ENCODE measurements at regions not wholly inside any gene's neighbourhood (a gene's known extent, or its start where the extent isn't known, plus 50 kb on each side); places are given as distances from the start of the nearest gene placed in this dataset.

DNA sequence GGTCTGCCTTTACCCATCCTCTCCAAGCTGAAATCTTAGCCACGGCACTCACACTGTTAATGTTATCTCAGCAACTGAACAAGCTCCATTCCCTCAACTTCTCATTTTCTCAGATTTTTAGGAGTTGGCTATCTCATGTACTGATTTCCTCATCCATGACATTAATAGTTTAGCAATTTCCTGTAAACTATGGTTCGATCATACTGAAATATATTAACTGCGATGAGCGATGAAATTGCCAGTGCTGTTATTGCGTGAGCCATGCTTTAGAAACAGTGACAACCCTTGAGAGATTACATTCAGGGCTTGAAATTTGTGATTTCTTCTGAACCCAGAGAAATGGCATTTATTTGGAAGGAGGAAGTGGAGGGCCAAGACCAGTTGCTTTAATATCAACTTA lies 223.7 kb downstream of the GPAT3 start:
- no peaks in the 10 kb centered on the region for H3K9me3 Mint-ChIP-seq
- no peak for DNase-seq (ENCODE audit: low spot score)
- H3K4me1 ChIP-seq (ENCODE audit: insufficient read depth) = 0 out of 2 replicates have a peak, but pooled peaks cover 5% of the 10 kb centered on the region
- H3K36me3 Mint-ChIP-seq (ENCODE audit: low read depth) = no peaks in the 10 kb centered on the region
- H3F3A ChIP-seq (replicated peaks; ENCODE audit: low read depth) = no peaks in the 10 kb centered on the region
- H3K4me1 Mint-ChIP-seq = peaks cover 5% of the 10 kb centered on the region; the same call in 2 of the 3 replicates
- no peaks in the 10 kb centered on the region for H3K27me3 Mint-ChIP-seq (ENCODE audit: insufficient read depth, low read depth, poor library complexity)
- H3K36me3 ChIP-seq (ENCODE audit: insufficient read depth) = no peaks in the 10 kb centered on the region
- no peak overlapping the region for H3K27ac ChIP-seq (ENCODE audit: low read depth)
- no peak overlapping the region for H3K4me2 ChIP-seq
- no peak overlapping the region for H3K4me3 ChIP-seq
- no peak overlapping the region for H2AFZ ChIP-seq
- no peak overlapping the region for H3K4me3 Mint-ChIP-seq
- H3K9me2 ChIP-seq (ENCODE audit: insufficient read depth) = peaks cover 11% of the 10 kb centered on the region; the same call in 1 of the 2 replicates
- H3K79me2 ChIP-seq (replicated peaks; ENCODE audit: insufficient read depth) = no peaks in the 10 kb centered on the region
- ATAC-seq = no peak
- no peak for TF ChIP-seq JUNB (IDR thresholded peaks at IDR 0.05; ENCODE audit: unreplicated experiment)
- no peak for TF ChIP-seq STAT1 (IDR thresholded peaks at IDR 0.05; ENCODE audit: unreplicated experiment)
- TF ChIP-seq, protein P1, sequence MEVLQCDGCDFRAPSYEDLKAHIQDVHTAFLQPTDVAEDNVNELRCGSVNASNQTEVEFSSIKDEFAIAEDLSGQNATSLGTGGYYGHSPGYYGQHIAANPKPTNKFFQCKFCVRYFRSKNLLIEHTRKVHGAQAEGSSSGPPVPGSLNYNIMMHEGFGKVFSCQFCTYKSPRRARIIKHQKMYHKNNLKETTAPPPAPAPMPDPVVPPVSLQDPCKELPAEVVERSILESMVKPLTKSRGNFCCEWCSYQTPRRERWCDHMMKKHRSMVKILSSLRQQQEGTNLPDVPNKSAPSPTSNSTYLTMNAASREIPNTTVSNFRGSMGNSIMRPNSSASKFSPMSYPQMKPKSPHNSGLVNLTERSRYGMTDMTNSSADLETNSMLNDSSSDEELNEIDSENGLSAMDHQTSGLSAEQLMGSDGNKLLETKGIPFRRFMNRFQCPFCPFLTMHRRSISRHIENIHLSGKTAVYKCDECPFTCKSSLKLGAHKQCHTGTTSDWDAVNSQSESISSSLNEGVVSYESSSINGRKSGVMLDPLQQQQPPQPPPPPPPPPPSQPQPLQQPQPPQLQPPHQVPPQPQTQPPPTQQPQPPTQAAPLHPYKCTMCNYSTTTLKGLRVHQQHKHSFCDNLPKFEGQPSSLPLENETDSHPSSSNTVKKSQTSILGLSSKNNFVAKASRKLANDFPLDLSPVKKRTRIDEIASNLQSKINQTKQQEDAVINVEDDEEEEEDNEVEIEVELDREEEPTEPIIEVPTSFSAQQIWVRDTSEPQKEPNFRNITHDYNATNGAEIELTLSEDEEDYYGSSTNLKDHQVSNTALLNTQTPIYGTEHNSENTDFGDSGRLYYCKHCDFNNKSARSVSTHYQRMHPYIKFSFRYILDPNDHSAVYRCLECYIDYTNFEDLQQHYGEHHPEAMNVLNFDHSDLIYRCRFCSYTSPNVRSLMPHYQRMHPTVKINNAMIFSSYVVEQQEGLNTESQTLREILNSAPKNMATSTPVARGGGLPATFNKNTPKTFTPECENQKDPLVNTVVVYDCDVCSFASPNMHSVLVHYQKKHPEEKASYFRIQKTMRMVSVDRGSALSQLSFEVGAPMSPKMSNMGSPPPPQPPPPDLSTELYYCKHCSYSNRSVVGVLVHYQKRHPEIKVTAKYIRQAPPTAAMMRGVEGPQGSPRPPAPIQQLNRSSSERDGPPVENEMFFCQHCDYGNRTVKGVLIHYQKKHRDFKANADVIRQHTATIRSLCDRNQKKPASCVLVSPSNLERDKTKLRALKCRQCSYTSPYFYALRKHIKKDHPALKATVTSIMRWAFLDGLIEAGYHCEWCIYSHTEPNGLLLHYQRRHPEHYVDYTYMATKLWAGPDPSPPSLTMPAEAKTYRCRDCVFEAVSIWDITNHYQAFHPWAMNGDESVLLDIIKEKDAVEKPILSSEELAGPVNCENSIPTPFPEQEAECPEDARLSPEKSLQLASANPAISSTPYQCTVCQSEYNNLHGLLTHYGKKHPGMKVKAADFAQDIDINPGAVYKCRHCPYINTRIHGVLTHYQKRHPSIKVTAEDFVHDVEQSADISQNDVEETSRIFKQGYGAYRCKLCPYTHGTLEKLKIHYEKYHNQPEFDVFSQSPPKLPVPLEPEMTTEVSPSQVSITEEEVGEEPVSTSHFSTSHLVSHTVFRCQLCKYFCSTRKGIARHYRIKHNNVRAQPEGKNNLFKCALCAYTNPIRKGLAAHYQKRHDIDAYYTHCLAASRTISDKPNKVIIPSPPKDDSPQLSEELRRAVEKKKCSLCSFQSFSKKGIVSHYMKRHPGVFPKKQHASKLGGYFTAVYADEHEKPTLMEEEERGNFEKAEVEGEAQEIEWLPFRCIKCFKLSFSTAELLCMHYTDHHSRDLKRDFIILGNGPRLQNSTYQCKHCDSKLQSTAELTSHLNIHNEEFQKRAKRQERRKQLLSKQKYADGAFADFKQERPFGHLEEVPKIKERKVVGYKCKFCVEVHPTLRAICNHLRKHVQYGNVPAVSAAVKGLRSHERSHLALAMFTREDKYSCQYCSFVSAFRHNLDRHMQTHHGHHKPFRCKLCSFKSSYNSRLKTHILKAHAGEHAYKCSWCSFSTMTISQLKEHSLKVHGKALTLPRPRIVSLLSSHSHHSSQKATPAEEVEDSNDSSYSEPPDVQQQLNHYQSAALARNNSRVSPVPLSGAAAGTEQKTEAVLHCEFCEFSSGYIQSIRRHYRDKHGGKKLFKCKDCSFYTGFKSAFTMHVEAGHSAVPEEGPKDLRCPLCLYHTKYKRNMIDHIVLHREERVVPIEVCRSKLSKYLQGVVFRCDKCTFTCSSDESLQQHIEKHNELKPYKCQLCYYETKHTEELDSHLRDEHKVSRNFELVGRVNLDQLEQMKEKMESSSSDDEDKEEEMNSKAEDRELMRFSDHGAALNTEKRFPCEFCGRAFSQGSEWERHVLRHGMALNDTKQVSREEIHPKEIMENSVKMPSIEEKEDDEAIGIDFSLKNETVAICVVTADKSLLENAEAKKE (CRISPR knock-in tag; IDR thresholded peaks at IDR 0.05) = no peak
- no peak for TF ChIP-seq NANOG (IDR thresholded peaks at IDR 0.05; ENCODE audit: borderline replicate concordance)
- no peak for TF ChIP-seq EZH2 (IDR thresholded peaks at IDR 0.05; ENCODE audit: low read depth, unreplicated experiment)
- TF ChIP-seq, protein P2, sequence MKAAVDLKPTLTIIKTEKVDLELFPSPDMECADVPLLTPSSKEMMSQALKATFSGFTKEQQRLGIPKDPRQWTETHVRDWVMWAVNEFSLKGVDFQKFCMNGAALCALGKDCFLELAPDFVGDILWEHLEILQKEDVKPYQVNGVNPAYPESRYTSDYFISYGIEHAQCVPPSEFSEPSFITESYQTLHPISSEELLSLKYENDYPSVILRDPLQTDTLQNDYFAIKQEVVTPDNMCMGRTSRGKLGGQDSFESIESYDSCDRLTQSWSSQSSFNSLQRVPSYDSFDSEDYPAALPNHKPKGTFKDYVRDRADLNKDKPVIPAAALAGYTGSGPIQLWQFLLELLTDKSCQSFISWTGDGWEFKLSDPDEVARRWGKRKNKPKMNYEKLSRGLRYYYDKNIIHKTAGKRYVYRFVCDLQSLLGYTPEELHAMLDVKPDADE (IDR thresholded peaks at IDR 0.05) = no peak
- TF ChIP-seq, protein P3, sequence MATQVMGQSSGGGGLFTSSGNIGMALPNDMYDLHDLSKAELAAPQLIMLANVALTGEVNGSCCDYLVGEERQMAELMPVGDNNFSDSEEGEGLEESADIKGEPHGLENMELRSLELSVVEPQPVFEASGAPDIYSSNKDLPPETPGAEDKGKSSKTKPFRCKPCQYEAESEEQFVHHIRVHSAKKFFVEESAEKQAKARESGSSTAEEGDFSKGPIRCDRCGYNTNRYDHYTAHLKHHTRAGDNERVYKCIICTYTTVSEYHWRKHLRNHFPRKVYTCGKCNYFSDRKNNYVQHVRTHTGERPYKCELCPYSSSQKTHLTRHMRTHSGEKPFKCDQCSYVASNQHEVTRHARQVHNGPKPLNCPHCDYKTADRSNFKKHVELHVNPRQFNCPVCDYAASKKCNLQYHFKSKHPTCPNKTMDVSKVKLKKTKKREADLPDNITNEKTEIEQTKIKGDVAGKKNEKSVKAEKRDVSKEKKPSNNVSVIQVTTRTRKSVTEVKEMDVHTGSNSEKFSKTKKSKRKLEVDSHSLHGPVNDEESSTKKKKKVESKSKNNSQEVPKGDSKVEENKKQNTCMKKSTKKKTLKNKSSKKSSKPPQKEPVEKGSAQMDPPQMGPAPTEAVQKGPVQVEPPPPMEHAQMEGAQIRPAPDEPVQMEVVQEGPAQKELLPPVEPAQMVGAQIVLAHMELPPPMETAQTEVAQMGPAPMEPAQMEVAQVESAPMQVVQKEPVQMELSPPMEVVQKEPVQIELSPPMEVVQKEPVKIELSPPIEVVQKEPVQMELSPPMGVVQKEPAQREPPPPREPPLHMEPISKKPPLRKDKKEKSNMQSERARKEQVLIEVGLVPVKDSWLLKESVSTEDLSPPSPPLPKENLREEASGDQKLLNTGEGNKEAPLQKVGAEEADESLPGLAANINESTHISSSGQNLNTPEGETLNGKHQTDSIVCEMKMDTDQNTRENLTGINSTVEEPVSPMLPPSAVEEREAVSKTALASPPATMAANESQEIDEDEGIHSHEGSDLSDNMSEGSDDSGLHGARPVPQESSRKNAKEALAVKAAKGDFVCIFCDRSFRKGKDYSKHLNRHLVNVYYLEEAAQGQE (IDR thresholded peaks at IDR 0.05; ENCODE audit: unreplicated experiment) = no peak
- no peak for TF ChIP-seq ZNF331 (CRISPR knock-in tag; IDR thresholded peaks at IDR 0.05; ENCODE audit: low read depth)
- no peak for TF ChIP-seq CREB1 (CRISPR knock-in tag; IDR thresholded peaks at IDR 0.05; ENCODE audit: low read depth)
- no peak for TF ChIP-seq POLR2AphosphoS5 (IDR thresholded peaks at IDR 0.05; ENCODE audit: low read depth)
- TF ChIP-seq ZNF114 (CRISPR knock-in tag; IDR thresholded peaks at IDR 0.05) = no peak
- TF ChIP-seq EZH2phosphoT487 (IDR thresholded peaks at IDR 0.05; ENCODE audit: unreplicated experiment) = no peak
- TF ChIP-seq, protein P4, sequence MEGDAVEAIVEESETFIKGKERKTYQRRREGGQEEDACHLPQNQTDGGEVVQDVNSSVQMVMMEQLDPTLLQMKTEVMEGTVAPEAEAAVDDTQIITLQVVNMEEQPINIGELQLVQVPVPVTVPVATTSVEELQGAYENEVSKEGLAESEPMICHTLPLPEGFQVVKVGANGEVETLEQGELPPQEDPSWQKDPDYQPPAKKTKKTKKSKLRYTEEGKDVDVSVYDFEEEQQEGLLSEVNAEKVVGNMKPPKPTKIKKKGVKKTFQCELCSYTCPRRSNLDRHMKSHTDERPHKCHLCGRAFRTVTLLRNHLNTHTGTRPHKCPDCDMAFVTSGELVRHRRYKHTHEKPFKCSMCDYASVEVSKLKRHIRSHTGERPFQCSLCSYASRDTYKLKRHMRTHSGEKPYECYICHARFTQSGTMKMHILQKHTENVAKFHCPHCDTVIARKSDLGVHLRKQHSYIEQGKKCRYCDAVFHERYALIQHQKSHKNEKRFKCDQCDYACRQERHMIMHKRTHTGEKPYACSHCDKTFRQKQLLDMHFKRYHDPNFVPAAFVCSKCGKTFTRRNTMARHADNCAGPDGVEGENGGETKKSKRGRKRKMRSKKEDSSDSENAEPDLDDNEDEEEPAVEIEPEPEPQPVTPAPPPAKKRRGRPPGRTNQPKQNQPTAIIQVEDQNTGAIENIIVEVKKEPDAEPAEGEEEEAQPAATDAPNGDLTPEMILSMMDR (conservative IDR thresholded peaks at IDR 0.05; ENCODE audit: low read depth in 2 of 2) = no peak
- H3K27ac Mint-ChIP-seq = no peak overlapping the region
- H3K27me3 ChIP-seq (ENCODE audit: insufficient read depth) = no peaks in the 10 kb centered on the region
- H4K20me1 ChIP-seq (replicated peaks; ENCODE audit: insufficient read depth) = no peaks in the 10 kb centered on the region

Measured in GM23338 (cell line).